AG04450 (cell line): ENCODE measurements at regions not wholly inside any gene's neighbourhood (a gene's known extent, or its start where the extent isn't known, plus 50 kb on each side); places are given as distances from the start of the nearest gene placed in this dataset.

Experiments used
- CTCF ChIA-PET: fragments of 300-600, 350-600 bp; formaldehyde crosslinking; extraction: SDS; loops from one replicate; lab custom pipeline; 2022; ENCODE audit warnings: antibody characterized with exemption, inconsistent platforms; lab: Charles Lee
- POLR2A ChIA-PET: fragments of 350-600 bp; formaldehyde crosslinking; extraction: SDS; loops from one replicate; lab custom pipeline; 2021; ENCODE audit warnings: antibody characterized with exemption, inconsistent platforms; lab: Yijun Ruan, JAX
- DNase-seq: peaks from one replicate; pipeline ENCODE4 v3.0.0-alpha.2; 2011; ENCODE audit warnings: low read depth, low spot score
- H3K27ac ChIP-seq: one replicate; pipeline ENCODE4 v1.5.1; 2012; ENCODE audit warnings: low read depth, low read length, control low read depth
- H3K27me3 ChIP-seq: one replicate; pipeline ENCODE4 v1.6.0; 2012; ENCODE audit warnings: low read length; ENCODE audit not compliant: control insufficient read depth, insufficient read depth
- H3K4me3 ChIP-seq: 2 replicates; pipeline ENCODE4 v1.5.1; 2011; ENCODE audit warnings: mild to moderate bottlenecking, low read depth, low read length, control low read depth
- H3K9me3 ChIP-seq: 2 replicates; pipeline ENCODE4 v1.5.1; 2012; ENCODE audit warnings: low read length; ENCODE audit not compliant: control insufficient read depth, insufficient read depth
- TF ChIP-seq, protein P1 (sequence below): IDR thresholded peaks from 2 replicates; pipeline ENCODE4 v1.5.1; 2011; ENCODE audit warnings: low read depth, low read length, control low read depth, inconsistent platforms

DNA sequence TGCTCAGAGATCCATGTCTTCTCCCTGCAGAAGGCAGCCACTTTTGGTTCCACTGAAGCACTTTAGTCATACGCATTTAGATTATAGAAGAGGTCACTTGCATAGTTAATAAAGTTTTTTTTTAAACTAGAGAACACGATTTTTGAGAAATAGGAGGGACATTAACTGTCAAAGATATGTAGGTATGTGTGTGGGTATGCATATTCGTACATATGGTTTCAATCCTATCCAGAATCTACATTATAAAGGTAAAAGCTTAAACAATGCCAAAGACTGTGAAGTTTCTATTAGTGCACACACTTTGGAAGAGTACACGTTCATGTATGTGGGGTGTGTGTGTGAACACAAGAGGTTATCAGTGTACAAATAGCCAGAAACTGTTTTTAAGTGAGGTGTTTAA, 103.2 kb downstream of the BTBD3 start:
- TF ChIP-seq, protein P1, sequence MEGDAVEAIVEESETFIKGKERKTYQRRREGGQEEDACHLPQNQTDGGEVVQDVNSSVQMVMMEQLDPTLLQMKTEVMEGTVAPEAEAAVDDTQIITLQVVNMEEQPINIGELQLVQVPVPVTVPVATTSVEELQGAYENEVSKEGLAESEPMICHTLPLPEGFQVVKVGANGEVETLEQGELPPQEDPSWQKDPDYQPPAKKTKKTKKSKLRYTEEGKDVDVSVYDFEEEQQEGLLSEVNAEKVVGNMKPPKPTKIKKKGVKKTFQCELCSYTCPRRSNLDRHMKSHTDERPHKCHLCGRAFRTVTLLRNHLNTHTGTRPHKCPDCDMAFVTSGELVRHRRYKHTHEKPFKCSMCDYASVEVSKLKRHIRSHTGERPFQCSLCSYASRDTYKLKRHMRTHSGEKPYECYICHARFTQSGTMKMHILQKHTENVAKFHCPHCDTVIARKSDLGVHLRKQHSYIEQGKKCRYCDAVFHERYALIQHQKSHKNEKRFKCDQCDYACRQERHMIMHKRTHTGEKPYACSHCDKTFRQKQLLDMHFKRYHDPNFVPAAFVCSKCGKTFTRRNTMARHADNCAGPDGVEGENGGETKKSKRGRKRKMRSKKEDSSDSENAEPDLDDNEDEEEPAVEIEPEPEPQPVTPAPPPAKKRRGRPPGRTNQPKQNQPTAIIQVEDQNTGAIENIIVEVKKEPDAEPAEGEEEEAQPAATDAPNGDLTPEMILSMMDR: no peak
- H3K27ac ChIP-seq: no peak overlapping the region
- POLR2A ChIA-PET: no interaction called here

DNA sequence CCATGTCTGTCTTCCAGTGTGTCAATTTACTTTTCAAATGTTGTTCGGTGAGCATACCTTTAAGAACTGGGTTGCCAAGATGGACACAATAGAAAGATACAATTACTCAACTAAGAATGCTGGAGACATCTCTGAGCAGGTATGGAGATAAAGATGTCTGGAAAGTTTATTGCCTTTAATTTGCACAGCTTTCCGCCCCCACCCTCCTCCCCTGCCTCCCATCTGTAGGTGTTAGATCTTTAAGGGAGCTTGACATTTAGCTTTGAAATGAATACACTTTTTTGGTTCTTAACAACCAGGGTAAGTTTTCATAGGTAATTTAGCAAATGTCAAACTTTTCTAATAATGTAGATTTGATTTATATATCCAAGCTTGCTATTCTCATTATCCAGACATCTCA, 104.4 kb downstream of the BTBD3 start:
- DNase-seq: no peak
- Histone ChIP-seq H3K27me3 (no peaks in the 10 kb centered on the region), H3K9me3 (no peaks in the 10 kb centered on the region), H3K27ac (no peak overlapping the region), H3K4me3 (no peak overlapping the region)
- CTCF ChIA-PET: interaction anchor here (0.7 to 1.0 kb wide), 2 partner anchors 10 to 569 kb away, joined by 3 to 7 read pairs; no protein-coding TSS in a partner anchor
- TF ChIP-seq, protein P1: no peak
- POLR2A ChIA-PET: no interaction called here

More for the DNA sequence above, 103.2 kb downstream of the BTBD3 start:
- peaks cover 2% of the 10 kb centered on the region for H3K27me3 ChIP-seq
- H3K9me3 ChIP-seq: no peaks in the 10 kb centered on the region
- no peak overlapping the region for H3K4me3 ChIP-seq
- no peak for DNase-seq
- CTCF ChIA-PET: no interaction called here

DNA sequence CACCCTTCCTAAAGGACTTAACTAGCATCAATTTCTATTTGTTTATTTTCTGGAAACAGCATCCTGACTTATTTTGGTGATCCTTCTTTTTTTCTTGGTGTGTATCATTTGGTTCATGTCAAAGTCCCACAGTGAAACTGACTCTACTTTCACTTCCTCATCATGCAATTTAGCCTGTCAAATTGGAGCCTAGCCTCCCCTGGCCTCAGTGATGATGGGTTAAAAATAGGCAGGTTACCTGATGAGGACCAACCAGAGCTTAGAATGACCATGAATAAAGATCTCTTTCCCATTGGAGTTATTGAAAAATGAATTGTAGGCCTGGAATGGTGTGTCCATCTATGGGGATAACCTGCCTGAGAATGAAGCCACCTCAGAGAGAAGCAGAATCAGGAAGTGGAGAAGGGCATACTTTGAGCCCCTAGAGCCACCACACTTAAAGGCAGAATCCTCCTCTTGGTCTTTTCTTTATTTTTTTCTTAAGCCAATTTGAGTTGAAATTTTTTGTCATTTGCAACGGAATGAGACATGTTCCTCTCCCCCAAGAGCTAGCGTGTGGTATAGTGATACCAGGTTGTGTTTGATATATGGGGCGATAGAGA, 105.6 kb downstream of the BTBD3 start:
- Histone ChIP-seq H3K27me3 (no peaks in the 10 kb centered on the region), H3K27ac (no peak overlapping the region), H3K9me3 (no peaks in the 10 kb centered on the region), H3K4me3 (no peak overlapping the region)
- TF ChIP-seq, protein P1: no peak
- ChIA-PET CTCF (no interaction called here), POLR2A (no interaction called here)
- DNase-seq: no peak

DNA sequence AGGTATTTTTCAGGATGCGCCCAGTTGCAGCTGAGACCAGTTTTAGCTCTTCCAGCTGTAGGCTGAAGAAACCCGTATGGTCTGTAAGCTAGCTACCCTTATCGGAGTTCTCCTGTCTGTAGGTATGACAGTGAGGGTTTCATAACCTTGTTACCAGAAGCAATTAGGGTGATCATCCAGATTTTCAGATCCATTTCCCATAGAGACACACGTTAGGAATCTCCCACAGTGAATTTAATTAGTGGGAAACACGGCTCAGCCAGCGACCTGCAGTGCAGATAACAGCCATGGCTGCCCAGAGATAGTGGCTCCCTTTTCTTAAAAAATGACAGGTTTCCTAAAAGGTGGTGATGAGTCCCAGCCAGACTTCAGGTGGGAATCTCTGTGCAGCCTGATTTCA, 111.1 kb downstream of the BTBD3 start:
- no peak overlapping the region for H3K4me3 ChIP-seq
- no peaks in the 10 kb centered on the region for H3K27me3 ChIP-seq
- no peak overlapping the region for H3K27ac ChIP-seq
- DNase-seq: no peak
- ChIA-PET CTCF (interaction anchor here (0.6 kb wide), 1 partner anchor 10 kb away, joined by 3 read pairs; no protein-coding TSS in a partner anchor), POLR2A (no interaction called here)
- no peaks in the 10 kb centered on the region for H3K9me3 ChIP-seq
- TF ChIP-seq, protein P1: no peak

DNA sequence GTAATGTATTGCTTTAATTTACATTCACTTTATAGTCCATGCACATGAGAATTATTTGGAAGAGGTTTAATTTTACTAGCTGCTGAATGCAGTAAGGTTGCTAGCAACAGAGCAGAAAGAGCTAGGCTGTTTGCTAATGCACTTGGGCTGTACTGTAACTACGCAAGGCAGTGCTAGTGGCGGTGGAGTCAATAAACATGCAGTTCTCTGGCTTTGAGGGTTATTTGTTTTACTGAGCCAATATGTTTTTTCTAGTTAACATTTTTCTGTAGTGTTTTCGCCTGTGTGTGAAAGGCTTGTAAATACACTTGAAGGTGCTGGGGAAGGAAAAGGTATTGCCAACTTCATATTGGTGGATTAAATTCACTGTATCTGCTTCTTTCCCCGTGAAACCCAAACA, 112.8 kb downstream of the BTBD3 start:
- Histone ChIP-seq H3K9me3 (no peaks in the 10 kb centered on the region), H3K27me3 (peaks cover 2% of the 10 kb centered on the region), H3K27ac (no peak overlapping the region), H3K4me3 (no peak overlapping the region)
- DNase-seq: no peak
- TF ChIP-seq, protein P1: no peak
- ChIA-PET CTCF (no interaction called here), POLR2A (interaction anchor here (0.6 kb wide), 1 partner anchor 459 kb away, joined by 3 read pairs; no protein-coding TSS in a partner anchor)
